Gastroesophageal sphincter (tissue), 3 donors: ENCODE measurements at regions not wholly inside any gene's neighbourhood (a gene's known extent, or its start where the extent isn't known, plus 50 kb on each side); places are given as distances from the start of the nearest gene placed in this dataset.

Source experiments
- POLR2A ChIP-seq, 2 donors: fragments of 450-650 bp; IDR thresholded peaks; one replicate each; pipeline ENCODE4 v1.6.1; 2017; ENCODE audit warnings: antibody characterized with exemption in 2 of 2, mild to moderate bottlenecking in 2 of 2, moderate library complexity in 1 of 2
- POLR2AphosphoS5 ChIP-seq: sonication (generic); formaldehyde crosslinking; IDR thresholded peaks from one replicate; pipeline ENCODE4 v1.6.1; 2017; ENCODE audit warnings: antibody characterized with exemption
- TF ChIP-seq, protein P1 (sequence below), 4 experiments: fragments of 200-600 bp in 2 of 4; fragments of 450-650 bp in 2 of 4; sonication (generic) in 1 of 4; IDR thresholded peaks; one replicate each; pipeline ENCODE4 v1.5.1; 2017 to 2019; ENCODE audit warnings: antibody characterized with exemption in 4 of 4, mild to moderate bottlenecking in 2 of 4, moderate library complexity in 2 of 4

DNA sequence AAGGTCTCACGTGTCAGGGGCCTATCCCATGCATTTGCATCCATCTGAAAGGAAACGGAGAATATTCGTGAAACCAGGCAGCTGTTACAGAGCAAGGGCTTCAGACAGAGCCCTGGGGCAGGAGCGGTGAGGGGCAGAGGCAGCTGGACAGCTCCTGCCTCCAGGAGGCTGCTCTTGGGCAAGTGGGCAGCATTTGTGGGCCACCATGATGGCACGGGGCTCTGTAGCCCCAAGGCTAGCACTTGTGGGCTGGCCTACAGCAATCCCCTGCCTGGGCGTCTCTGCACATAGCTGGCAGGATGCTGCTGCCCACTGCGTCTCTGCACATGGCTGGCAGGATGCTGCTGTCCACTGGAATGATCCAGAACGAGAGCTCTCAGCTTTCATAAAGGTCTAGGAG, 52.8 kb upstream of the PTMA start:
- TF ChIP-seq, protein P1, sequence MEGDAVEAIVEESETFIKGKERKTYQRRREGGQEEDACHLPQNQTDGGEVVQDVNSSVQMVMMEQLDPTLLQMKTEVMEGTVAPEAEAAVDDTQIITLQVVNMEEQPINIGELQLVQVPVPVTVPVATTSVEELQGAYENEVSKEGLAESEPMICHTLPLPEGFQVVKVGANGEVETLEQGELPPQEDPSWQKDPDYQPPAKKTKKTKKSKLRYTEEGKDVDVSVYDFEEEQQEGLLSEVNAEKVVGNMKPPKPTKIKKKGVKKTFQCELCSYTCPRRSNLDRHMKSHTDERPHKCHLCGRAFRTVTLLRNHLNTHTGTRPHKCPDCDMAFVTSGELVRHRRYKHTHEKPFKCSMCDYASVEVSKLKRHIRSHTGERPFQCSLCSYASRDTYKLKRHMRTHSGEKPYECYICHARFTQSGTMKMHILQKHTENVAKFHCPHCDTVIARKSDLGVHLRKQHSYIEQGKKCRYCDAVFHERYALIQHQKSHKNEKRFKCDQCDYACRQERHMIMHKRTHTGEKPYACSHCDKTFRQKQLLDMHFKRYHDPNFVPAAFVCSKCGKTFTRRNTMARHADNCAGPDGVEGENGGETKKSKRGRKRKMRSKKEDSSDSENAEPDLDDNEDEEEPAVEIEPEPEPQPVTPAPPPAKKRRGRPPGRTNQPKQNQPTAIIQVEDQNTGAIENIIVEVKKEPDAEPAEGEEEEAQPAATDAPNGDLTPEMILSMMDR (IDR thresholded peaks at IDR 0.05), result no peak
- TF ChIP-seq POLR2A (IDR thresholded peaks at IDR 0.05) (no peak), POLR2AphosphoS5 (no peak)
